ENCODE measurements at regions not wholly inside any gene's neighbourhood (a gene's known extent, or its start where the extent isn't known, plus 50 kb on each side); places are given as distances from the start of the nearest gene placed in this dataset.
A peak's percentile ranks its signal among the peaks of the same experiment; 100 is the strongest.

- Histone ChIP-seq H4K20me1 (ENCODE audit: control insufficient read depth, extremely low read depth, insufficient read depth, low read length) (no peaks in the 10 kb centered on the region), H3K4me3 (ENCODE audit: control insufficient read depth in 2 of 3, extremely low read depth in 1 of 3, insufficient read depth in 2 of 3, low read depth in 1 of 3, low read length in 3 of 3) (no peak overlapping the region), H3K27me3 (ENCODE audit: control insufficient read depth, extremely low read depth, insufficient read depth, low read length) (no peaks in the 10 kb centered on the region), H3K9me1 (ENCODE audit: control insufficient read depth, extremely low read depth, insufficient read depth, low read length) (no peaks in the 10 kb centered on the region), H3K9me3 (ENCODE audit: control insufficient read depth, low read depth, low read length) (no peaks in the 10 kb centered on the region), H2AFZ (ENCODE audit: control insufficient read depth, low read length) (no peak overlapping the region), H3K4me1 (ENCODE audit: control insufficient read depth, extremely low read depth, insufficient read depth, low read length) (no peaks in the 10 kb centered on the region), H3K4me2 (ENCODE audit: control insufficient read depth, extremely low read depth, insufficient read depth, low read depth, low read length) (no peak overlapping the region), H3K27ac (ENCODE audit: control insufficient read depth, insufficient read depth, low read length) (no peak overlapping the region), H3K36me3 (ENCODE audit: control insufficient read depth in 2 of 2, extremely low read depth in 1 of 2, insufficient read depth in 2 of 2, low read length in 2 of 2) (no peaks in the 10 kb centered on the region), H3K9ac (ENCODE audit: control insufficient read depth, extremely low read depth, insufficient read depth, low read length) (no peak overlapping the region), H3K79me2 (ENCODE audit: control insufficient read depth, insufficient read depth, low read length) (no peaks in the 10 kb centered on the region)
- no peak for TF ChIP-seq EZH2 (IDR thresholded peaks at IDR 0.05; ENCODE audit: low read length)
- TF ChIP-seq, protein P1, sequence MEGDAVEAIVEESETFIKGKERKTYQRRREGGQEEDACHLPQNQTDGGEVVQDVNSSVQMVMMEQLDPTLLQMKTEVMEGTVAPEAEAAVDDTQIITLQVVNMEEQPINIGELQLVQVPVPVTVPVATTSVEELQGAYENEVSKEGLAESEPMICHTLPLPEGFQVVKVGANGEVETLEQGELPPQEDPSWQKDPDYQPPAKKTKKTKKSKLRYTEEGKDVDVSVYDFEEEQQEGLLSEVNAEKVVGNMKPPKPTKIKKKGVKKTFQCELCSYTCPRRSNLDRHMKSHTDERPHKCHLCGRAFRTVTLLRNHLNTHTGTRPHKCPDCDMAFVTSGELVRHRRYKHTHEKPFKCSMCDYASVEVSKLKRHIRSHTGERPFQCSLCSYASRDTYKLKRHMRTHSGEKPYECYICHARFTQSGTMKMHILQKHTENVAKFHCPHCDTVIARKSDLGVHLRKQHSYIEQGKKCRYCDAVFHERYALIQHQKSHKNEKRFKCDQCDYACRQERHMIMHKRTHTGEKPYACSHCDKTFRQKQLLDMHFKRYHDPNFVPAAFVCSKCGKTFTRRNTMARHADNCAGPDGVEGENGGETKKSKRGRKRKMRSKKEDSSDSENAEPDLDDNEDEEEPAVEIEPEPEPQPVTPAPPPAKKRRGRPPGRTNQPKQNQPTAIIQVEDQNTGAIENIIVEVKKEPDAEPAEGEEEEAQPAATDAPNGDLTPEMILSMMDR (optimal IDR thresholded peaks at IDR 0.05 in 1 of 3, IDR thresholded peaks at IDR 0.05 in 1 of 3, conservative IDR thresholded peaks at IDR 0.05 in 1 of 3; ENCODE audit: extremely low read depth in 1 of 3, insufficient read depth in 2 of 3, low read length in 3 of 3), result peak in 1 of 3 experiments; percentile 3
- dilution Hi-C loops (cut with MboI; ENCODE audit: extremely low pct_ligation_motif_present, low sequenced_read_pairs), result no loop called here
- FAIRE-seq (no peak), DNase-seq (ENCODE audit: low read depth, low spot score) (no peak)
Observed at GRCh38 chr4:160811956-160812355, 1351.8 kb downstream of the FSTL5 start.

DNA sequence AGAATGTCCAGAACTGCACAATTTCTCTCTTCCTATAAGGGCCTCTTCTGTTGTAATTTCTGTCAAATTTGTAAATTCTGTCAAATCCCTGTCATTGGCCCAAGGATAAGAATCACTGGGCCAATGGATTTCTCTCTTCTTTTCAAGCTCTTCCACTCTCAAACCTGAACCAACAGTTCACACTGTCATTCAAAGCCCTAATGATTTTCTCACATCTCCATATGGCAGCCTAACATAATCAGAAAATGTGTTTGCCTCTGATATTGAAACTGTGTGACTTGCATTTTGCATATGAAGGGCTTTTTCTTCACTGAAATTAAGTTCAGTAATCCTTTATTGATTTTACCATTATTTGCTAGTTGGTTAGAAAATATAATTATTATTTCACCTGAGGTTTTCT is 1349.1 kb downstream of the FSTL5 start:
- H2AFZ ChIP-seq (ENCODE audit: control insufficient read depth, low read length), result no peak overlapping the region
- dilution Hi-C loops (cut with MboI; ENCODE audit: extremely low pct_ligation_motif_present, low sequenced_read_pairs), result no loop called here

More for the DNA sequence above, 1349.1 kb downstream of the FSTL5 start:
- no peaks in the 10 kb centered on the region for H3K79me2 ChIP-seq (ENCODE audit: control insufficient read depth, insufficient read depth, low read length)
- no peaks in the 10 kb centered on the region for H4K20me1 ChIP-seq (ENCODE audit: control insufficient read depth, extremely low read depth, insufficient read depth, low read length)
- no peak overlapping the region for H3K27ac ChIP-seq (ENCODE audit: control insufficient read depth, insufficient read depth, low read length)
- TF ChIP-seq EZH2 (IDR thresholded peaks at IDR 0.05; ENCODE audit: low read length), result no peak
- TF ChIP-seq, protein P1 (optimal IDR thresholded peaks at IDR 0.05 in 1 of 3, IDR thresholded peaks at IDR 0.05 in 1 of 3, conservative IDR thresholded peaks at IDR 0.05 in 1 of 3; ENCODE audit: extremely low read depth in 1 of 3, insufficient read depth in 2 of 3, low read length in 3 of 3), result no peak
- DNase-seq (ENCODE audit: low read depth, low spot score), result no peak
- H3K9me3 ChIP-seq (ENCODE audit: control insufficient read depth, low read depth, low read length), result no peaks in the 10 kb centered on the region
- no peak overlapping the region for H3K9ac ChIP-seq (ENCODE audit: control insufficient read depth, extremely low read depth, insufficient read depth, low read length)
- no peaks in the 10 kb centered on the region for H3K27me3 ChIP-seq (ENCODE audit: control insufficient read depth, extremely low read depth, insufficient read depth, low read length)
- no peaks in the 10 kb centered on the region for H3K9me1 ChIP-seq (ENCODE audit: control insufficient read depth, extremely low read depth, insufficient read depth, low read length)
- no peak for FAIRE-seq
- no peak overlapping the region for H3K4me2 ChIP-seq (ENCODE audit: control insufficient read depth, extremely low read depth, insufficient read depth, low read depth, low read length)
- no peaks in the 10 kb centered on the region for H3K4me1 ChIP-seq (ENCODE audit: control insufficient read depth, extremely low read depth, insufficient read depth, low read length)
- H3K4me3 ChIP-seq (ENCODE audit: control insufficient read depth in 2 of 3, extremely low read depth in 1 of 3, insufficient read depth in 2 of 3, low read depth in 1 of 3, low read length in 3 of 3), result no peak overlapping the region
- H3K36me3 ChIP-seq (ENCODE audit: control insufficient read depth in 2 of 2, extremely low read depth in 1 of 2, insufficient read depth in 2 of 2, low read length in 2 of 2), result no peaks in the 10 kb centered on the region

Data from keratinocyte (primary cell).